C1 segment of cervical spinal cord (tissue), 14 donors: ENCODE measurements at regions not wholly inside any gene's neighbourhood (a gene's known extent, or its start where the extent isn't known, plus 50 kb on each side); places are given as distances from the start of the nearest gene placed in this dataset.
"Not testable (repeated sequence)": the region's sequence is repeated elsewhere in the genome, so short reads cannot be mapped to it uniquely, and the experiment has no call there.

Experiments used
- DNase-seq, 14 donors: peaks; one replicate each; lab custom pipeline; 2025; lab: John Stamatoyannopoulos, UW

- no peak for DNase-seq
Observed at GRCh38 chr15:72866866-72867616, 83.5 kb upstream of the ADPGK start.

DNA sequence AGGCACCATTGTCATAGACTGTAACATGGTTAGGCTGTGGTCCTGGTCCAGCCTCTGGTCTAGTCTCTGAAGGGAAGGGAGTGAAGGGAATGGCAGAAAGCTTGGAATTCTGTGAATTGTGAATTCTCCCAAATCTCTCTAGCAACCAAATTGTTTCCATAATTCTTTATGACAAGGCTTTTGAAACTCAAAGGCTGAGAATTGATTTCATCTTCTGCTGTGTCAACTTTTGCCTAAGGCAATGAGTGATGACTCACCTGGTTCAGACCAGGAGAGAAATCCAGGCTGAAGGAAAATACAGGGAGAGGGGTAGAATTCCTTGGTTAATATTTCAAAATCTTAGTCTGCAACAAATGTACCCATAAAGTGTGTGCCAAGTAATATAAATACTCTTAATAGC is 82.6 kb upstream of the ADPGK start:
- DNase-seq, result no peak

GRCh38 chr15:72865486-72865885 is 81.9 kb upstream of the ADPGK start:
- DNase-seq, result no peak

GRCh38 chr15:72864681-72865080 is 81.1 kb upstream of the ADPGK start:
- no peak for DNase-seq

GRCh38 chr15:72861354-72861910 is 77.9 kb upstream of the ADPGK start:
- no peak for DNase-seq

- DNase-seq, result no peak
Observed at GRCh38 chr15:72859757-72860145, 76.2 kb upstream of the ADPGK start.

DNA sequence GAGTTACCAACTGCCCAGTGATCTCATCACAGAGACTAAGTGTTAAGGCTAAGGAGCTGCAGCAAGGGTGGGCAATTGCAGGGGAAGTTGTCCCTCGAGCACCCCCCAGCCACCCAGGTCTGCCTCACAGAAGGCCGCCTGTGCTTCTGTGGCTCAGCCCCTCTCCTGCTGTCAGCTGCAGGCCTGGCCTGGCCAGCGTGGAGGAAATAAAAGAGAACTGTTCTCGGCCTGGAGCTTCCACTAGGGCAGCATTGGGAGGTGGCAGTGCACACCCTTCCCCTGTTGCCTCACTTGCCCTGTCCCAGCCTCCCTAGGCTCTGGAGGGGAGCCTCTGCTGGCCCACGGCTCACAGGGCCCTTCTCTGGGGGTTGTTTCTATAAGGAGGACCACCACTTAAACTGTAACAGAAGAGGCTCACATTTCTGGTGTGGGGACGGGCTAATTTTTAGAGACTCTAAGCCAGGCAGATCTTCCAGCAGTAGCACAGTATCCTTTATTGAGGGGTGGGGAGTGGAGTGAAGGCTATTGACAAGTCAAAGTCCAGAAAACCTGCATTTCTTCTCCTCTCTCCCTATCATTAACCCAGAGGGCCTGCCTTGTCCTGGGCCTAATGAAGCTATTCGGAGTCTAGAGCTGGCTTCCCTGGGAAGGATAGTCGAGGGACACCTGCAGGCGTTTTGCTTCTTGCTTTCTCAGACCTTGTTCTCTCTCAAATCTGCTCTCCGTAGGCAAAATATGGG is 75.6 kb upstream of the ADPGK start:
- DNase-seq, result peak in 8 of 14 donors; percentile 2 to 56 (median 36)

- DNase-seq, result no peak
Observed at GRCh38 chr15:72858205-72858604, 74.6 kb upstream of the ADPGK start.

DNA sequence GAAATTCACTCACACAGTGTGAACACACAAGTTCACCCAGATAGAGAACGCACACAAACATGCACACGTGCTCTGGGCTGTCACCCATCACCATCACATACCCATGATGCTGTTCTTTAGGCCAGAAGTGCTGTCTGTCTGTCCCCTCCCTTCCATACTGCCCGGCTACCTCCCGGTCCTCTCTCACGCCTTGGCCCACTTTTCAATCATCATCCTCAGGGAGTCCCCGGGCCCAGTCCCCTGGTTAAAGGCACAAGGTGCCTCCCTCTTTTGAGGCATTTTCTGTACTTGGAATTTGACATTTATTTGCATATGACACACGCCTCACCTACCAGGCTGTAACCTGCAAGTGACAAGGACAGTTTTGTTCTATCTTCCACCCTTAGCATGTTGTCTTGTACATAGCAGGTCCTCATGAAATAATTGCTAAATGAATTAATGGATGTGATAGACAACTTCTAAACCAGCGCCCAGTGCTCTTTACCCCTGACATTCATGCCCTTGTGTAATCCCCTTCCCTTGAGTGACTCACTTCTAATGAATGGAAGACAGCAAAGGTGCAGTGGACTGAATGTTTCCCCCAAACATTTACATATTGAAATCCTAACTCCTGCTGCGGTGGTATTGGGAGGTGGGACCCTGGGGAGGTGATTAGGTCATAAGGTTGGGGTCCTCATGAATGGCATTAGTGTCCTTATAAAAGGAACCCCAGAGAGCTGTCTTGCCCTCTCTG is 73.9 kb upstream of the ADPGK start:
- DNase-seq, result no peak

- DNase-seq, result no peak
Observed at GRCh38 chr15:72856549-72857040, 73.0 kb upstream of the ADPGK start.

- no peak for DNase-seq
Observed at GRCh38 chr15:72855791-72856190, 72.2 kb upstream of the ADPGK start.

- no peak for DNase-seq
Observed at GRCh38 chr15:72852273-72852672, 68.7 kb upstream of the ADPGK start.

GRCh38 chr15:72851586-72851985 is 68.0 kb upstream of the ADPGK start:
- DNase-seq, result no peak

DNA sequence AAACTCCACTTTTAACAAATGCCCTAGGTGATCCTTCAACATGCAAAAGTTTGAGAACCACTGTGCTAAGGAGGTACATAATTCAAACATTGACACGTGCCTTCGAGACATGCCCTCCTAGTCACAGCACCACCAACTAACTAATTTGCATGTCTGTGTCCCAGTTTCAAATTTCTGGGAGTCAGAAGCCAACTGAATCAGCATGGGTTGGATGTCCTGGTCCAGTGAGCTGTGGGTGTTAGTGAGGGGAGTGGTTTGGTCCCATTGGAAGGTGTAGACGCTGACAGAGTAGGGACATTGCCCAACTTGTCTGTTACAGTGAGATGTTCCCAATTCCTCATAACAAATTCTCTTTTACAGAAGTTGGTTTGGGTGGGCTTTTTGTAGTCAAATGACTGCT is 67.3 kb upstream of the ADPGK start:
- no peak for DNase-seq

GRCh38 chr15:72847806-72848205 is 64.2 kb upstream of the ADPGK start:
- no peak for DNase-seq

GRCh38 chr15:72847033-72847432 is 63.5 kb upstream of the ADPGK start:
- no peak for DNase-seq

- no peak for DNase-seq
Observed at GRCh38 chr15:72845981-72846383, 62.4 kb upstream of the ADPGK start.

DNA sequence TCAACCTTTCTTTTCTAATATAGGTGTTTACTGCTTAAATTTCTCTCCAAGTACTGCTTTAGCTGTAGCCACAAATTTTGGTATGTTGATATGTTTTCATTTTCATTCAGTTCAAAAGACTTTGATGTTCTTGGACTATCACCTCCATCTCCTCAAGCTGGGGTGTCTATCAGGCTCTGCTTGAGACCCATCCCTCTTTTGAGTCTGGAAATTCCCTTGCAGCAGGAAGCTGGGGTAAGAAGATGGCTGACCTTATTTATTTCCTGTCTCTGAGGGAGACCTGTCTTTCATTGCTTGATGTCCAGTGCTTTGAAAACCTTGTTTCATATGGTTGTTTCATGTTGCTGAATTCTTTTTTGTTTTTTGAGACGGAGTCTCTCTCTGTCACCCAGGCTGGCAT is 60.5 kb upstream of the ADPGK start:
- DNase-seq, result no peak

- DNase-seq, result not testable (repeated sequence)
Observed at GRCh38 chr15:72843340-72843739, 59.8 kb upstream of the ADPGK start.

DNA sequence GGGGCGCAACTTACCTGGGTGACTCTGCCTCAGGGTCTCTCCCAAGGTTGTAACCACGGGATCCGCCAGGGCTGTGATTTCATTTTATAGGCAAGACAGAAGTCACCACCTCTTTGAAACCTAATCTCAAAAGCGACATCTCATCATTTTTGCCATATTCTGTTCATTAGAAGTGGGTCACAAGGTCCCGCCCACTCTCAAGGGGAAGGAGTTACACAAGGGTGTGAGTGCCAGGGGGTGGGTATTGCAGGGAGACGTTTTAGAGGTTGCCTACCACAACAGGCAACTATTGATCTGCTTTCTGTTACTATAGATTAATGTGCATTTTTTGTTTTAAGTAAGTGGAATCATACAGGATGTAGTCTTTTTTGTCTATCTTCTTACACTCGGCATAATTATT is 56.6 kb upstream of the ADPGK start:
- no peak for DNase-seq

GRCh38 chr15:72838311-72838731 is 54.8 kb upstream of the ADPGK start:
- DNase-seq, result peak in 1 of 14 donors; percentile 35
